NCI-H2196 treated with DMSO at 0.1 percent for 48 hours (cell line): ENCODE measurements at regions not wholly inside any gene's neighbourhood (a gene's known extent, or its start where the extent isn't known, plus 50 kb on each side); places are given as distances from the start of the nearest gene placed in this dataset.

Source experiments
- DNase-seq: peaks from one replicate; lab custom pipeline; 2025; ENCODE audit not compliant: unreplicated experiment; lab: John Stamatoyannopoulos, UW

GRCh38 chr1:195130598-195130997 is 1477.6 kb downstream of the KCNT2 start:
- DNase-seq: no peak

DNA sequence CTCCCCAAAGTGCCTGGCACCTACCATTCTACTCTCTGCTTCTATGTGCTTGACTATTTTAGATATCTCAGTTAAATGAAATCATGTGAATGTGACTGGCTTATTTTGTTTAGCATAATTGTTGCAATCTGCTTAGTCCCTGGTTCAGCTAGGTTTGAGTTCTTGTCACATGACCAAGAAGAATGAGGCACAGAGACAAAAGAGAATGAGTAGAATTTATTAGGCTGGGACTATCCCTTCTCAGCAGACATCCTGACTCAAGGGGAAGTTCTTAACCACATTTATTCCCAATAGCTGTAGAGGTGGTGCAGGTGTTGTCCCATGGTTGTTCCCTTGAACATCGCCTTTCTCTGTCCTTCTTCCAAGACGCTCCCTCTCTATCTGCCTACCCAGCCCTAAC is 1485.7 kb downstream of the KCNT2 start:
- DNase-seq: no peak

- no peak for DNase-seq
Observed at GRCh38 chr1:195113471-195113870, 1494.8 kb downstream of the KCNT2 start.

- DNase-seq: no peak
Observed at GRCh38 chr1:195105773-195106172, 1502.5 kb downstream of the KCNT2 start.

DNA sequence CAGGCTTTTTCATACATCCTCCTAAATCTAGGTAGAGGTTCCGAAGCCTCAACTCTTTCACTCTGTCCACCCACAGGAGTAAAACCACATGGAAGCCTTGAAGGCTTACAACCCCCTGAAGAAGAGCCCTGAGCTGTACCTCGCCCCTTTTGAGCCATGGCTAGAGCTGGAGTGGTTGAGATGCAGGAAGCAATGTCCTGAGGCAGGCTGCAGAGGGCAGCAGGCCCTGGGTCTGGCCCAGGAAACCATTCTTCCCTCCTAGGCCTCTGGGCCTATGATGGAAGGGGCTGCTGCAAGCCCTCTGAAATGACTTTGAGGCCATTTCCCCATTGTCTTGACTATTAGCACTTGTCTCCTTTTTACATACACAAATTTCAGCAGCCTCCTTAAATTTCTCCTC is 1503.0 kb downstream of the KCNT2 start:
- DNase-seq: no peak

DNA sequence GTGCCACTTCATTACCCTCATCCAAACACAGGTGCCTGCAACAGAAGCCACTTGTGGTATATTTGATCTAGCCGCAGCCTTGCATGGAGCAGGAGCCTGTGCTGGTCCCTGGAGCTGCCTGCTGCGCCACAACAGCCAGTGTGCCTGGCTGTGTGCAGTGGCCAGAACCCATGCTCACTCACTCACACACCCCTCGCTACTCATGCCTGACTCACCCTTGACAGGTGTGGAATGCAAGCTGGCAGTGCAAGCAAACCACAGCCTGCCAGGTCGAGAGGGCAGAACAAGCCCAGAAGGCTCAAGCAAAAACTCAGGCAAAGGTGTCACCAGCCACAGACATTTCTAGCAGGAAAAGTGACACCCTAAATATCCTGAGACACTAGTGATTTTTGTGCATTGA is 1510.9 kb downstream of the KCNT2 start:
- no peak for DNase-seq

- no peak for DNase-seq
Observed at GRCh38 chr1:195096051-195096521, 1512.2 kb downstream of the KCNT2 start.

DNA sequence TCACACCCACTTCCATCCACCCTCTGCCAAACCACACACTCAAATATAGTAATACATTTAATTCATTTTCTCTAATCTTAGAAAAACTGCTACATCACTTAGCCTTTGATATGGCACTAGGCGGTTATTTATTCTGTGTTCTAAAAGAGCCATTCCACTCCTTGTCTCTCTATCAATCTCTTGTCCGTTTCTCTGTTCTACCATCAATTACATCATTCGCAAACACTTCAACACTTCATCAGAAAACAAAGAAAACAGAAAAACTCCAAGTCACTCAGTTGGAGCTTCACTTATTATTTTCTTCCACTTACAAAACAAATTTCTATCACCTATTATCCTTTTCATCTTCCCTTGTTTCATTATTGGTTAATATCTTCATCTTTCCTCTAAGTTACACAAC is 1523.0 kb downstream of the KCNT2 start:
- no peak for DNase-seq

DNA sequence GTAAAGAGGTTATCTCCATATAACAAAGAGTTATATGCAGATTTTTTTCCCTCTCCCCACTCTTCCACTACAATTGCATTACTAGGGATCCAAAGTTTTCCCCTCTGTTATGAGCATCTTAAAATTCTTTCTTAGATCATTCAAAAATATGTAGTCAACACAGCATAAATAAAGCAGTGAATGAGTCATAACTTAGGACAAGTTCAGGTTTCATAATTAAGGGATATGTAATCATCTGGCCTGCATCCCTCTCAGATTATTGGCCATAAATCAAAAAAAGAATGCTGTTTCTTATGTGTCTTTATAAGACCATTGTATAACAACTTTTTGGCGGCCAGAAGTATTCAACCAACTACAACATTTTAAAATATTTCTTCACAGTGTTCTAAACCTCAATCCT is 1526.1 kb downstream of the KCNT2 start:
- DNase-seq: no peak

- no peak for DNase-seq
Observed at GRCh38 chr1:195076682-195077081, 1531.6 kb downstream of the KCNT2 start.

- no peak for DNase-seq
Observed at GRCh38 chr1:195075973-195076372, 1532.3 kb downstream of the KCNT2 start.

DNA sequence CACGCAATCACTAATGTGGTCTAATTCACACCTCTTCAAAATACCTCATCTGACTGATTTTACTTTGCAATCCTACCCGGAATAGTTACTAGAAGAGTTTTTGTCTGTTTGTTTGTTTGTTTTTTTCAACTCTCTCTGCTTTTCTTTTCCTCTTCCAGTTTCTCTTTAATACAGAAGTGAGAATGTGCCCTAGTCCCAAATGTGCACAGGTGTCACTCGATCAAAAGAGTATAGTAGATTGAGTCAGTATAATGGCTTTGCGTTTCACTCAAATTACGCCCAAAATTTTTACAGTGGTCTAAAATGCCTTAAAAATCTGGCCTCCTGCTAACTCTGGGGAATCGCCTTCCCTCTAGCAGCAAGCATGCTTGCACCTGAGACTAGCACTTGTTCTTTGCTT is 1536.8 kb downstream of the KCNT2 start:
- DNase-seq: no peak

- DNase-seq: no peak
Observed at GRCh38 chr1:195065437-195065836, 1542.8 kb downstream of the KCNT2 start.

DNA sequence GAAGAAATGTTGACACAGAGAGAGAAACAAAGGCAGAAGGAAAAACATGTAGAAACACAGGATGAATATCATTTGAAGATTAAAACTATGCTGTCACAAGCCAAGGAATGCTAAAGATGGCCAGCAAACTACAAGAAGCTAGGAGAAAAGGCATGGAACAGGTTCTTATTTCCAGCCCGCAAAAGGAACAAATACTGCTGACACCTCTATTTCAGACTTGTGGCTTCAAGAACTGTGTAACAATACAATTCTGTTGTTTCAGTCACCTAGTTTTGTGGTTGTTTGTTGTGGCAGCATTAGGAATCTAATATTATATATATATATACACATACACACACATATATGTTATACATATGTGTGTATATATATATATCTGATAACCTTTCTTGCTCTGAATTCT is 1543.9 kb downstream of the KCNT2 start:
- no peak for DNase-seq

- no peak for DNase-seq
Observed at GRCh38 chr1:195054217-195054687, 1554.0 kb downstream of the KCNT2 start.

DNA sequence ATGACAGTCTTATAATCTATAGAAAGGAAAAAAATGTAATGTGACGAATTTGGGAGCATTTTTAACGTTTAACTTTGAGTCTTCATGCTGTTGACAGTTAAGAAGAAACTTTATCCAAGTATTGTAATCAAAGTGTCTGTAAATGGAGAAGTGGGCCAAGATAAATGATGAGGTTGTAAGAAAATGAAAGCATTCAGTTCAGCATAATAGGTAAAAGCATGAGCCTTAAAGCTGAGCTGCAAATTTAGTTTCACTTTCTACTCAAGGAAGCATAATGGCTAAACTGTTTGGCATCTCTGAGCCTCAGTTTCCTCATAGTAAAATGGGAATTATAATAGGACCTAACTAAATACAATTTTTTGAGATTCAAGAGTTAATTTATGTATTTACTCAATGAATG is 1554.8 kb downstream of the KCNT2 start:
- no peak for DNase-seq

- no peak for DNase-seq
Observed at GRCh38 chr1:195047772-195048171, 1560.5 kb downstream of the KCNT2 start.

- DNase-seq: no peak
Observed at GRCh38 chr1:195045072-195045471, 1563.2 kb downstream of the KCNT2 start.

GRCh38 chr1:195030793-195031192 is 1577.4 kb downstream of the KCNT2 start:
- DNase-seq: no peak

GRCh38 chr1:195026792-195027191 is 1581.4 kb downstream of the KCNT2 start:
- no peak for DNase-seq

GRCh38 chr1:195019385-195019784 is 1588.9 kb downstream of the KCNT2 start:
- no peak for DNase-seq

DNA sequence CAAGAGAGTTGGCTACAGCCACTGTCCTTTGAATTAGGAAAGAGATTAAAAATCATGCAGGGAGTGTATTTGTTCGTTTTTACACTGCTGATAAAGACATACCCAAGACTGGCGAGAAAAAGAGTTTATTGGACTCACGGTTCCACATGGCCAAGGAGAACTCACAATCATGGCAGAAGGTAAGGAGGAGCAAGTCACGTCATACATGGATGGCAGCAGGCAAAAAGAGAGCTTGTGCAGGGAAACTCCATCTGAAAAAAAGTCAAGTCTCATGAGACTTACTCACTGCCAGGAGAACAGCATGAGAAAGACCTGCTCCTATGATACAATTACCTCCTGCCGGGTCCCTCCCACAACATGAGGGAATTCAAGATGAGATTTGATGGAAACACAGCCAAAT is 1595.2 kb downstream of the KCNT2 start:
- DNase-seq: no peak

GRCh38 chr1:195005338-195005737 is 1602.9 kb downstream of the KCNT2 start:
- no peak for DNase-seq

DNA sequence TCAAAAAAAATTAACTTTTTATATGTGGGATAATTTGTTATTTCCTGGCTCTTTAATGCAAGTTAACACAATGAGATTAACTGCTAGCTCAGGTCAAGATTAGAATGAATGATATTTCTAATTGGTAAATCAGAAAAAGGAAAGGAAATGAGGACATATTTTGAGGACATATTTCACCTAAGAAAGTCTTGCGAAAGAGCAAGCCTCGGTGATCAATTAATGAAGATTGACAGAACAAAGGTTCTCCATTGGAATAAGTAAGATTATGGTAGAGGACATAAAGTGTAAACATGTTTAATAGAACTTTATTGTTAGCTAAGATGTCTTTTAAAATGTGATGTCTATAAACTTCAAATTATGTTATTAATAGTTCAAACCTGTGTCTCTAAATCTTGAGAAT is 1617.8 kb downstream of the KCNT2 start:
- DNase-seq: no peak
